HCT116 (cell line): ENCODE measurements at regions not wholly inside any gene's neighbourhood (a gene's known extent, or its start where the extent isn't known, plus 50 kb on each side); places are given as distances from the start of the nearest gene placed in this dataset.

Source experiments
- ATAC-seq: fragments of 200-7000 bp; cut with Tn5 transposase; 2 replicates; pipeline ENCODE4 v1.9.1; 2020; ENCODE audit warnings: mild to moderate bottlenecking, moderate library complexity
- BruUV-seq: library from RNA; stranded (reverse); fragments of 400-500 nt; replicated peaks from 2 replicates; lab custom pipeline; 2021; lab: Mats Ljungman, UMichigan
- CTCF ChIA-PET: fragments of 300-600 bp; sonication (Branson Sonifier 250); formaldehyde crosslinking; loops from one replicate; lab custom pipeline; 2021; ENCODE audit warnings: antibody characterized with exemption; lab: Charles Lee
- POLR2A ChIA-PET: fragments of 300-600, 350-600 bp; sonication (Branson Sonifier 250); formaldehyde crosslinking; loops from one replicate; lab custom pipeline; 2021; ENCODE audit warnings: antibody characterized with exemption; lab: Charles Lee
- RAD21 ChIA-PET, 2 experiments: fragments of 300-600 bp; sonication (Branson Sonifier 250); formaldehyde crosslinking; loops; one replicate each; lab custom pipeline; 2023; ENCODE audit warnings: low total read pairs in 2 of 2; ENCODE audit not compliant: uncharacterized antibody in 2 of 2, unreplicated experiment in 2 of 2, low non-redundant PET in 1 of 2; lab: Charles Lee
- DNase-seq: peaks from one replicate; pipeline ENCODE4 v3.0.0-alpha.2; 2010; ENCODE audit warnings: low read depth, low spot score
- H2AFZ ChIP-seq: fragments of 200-600 bp; shearing (Covaris generic), sonication (generic); 2 replicates; pipeline ENCODE4 v1.6.1; 2017; ENCODE audit warnings: low read depth, mixed run types, mixed read lengths, antibody characterized with exemption, low read length; ENCODE audit not compliant: poor library complexity, severe bottlenecking
- H3K27ac ChIP-seq: 2 replicates; pipeline ENCODE4 v1.5.1; 2012; ENCODE audit warnings: low read depth, low read length
- H3K27me3 ChIP-seq: fragments of 200-600 bp; sonication (generic); 2 replicates; pipeline ENCODE4 v1.6.1; 2016; ENCODE audit warnings: mixed run types, low read length, mixed read lengths; ENCODE audit not compliant: insufficient read depth
- H3K36me3 ChIP-seq, 2 experiments: fragments of 200-500 bp in 1 of 2; fragments of 200-600 bp in 1 of 2; sonication (Bioruptor generic) in 1 of 2; sonication (generic) in 1 of 2; 2 replicates each; pipeline versions ENCODE4 v1.5.1 to v1.6.1; 2014 to 2016; ENCODE audit warnings: low read length in 2 of 2, inconsistent platforms in 1 of 2, mixed read lengths in 1 of 2, mixed run types in 1 of 2; ENCODE audit not compliant: insufficient read depth in 2 of 2, control insufficient read depth in 1 of 2
- H3K4me1 ChIP-seq, 2 experiments: fragments of 200-600 bp in 1 of 2; sonication (generic) in 1 of 2; 2 replicates each; pipeline versions ENCODE4 v1.5.1 to v1.6.1; 2012 to 2017; ENCODE audit warnings: low read length in 2 of 2, inconsistent platforms in 1 of 2, mild to moderate bottlenecking in 1 of 2, mixed read lengths in 1 of 2, mixed run types in 1 of 2, moderate library complexity in 1 of 2; ENCODE audit not compliant: insufficient read depth in 2 of 2, control insufficient read depth in 1 of 2
- H3K4me2 ChIP-seq: fragments of 200-600 bp; sonication (generic); 2 replicates; pipeline ENCODE4 v1.6.1; 2017; ENCODE audit warnings: mixed run types, low read length, mixed read lengths
- H3K4me3 ChIP-seq, 2 experiments: fragments of 200-600 bp in 1 of 2; sonication (generic) in 1 of 2; replicated peaks in 1 of 2; 2 replicates each; pipeline ENCODE4 v1.5.1; 2011 to 2016; ENCODE audit warnings: low read length in 2 of 2, control low read depth in 1 of 2, low read depth in 1 of 2, mild to moderate bottlenecking in 1 of 2, mixed read lengths in 1 of 2, mixed run types in 1 of 2
- H3K79me2 ChIP-seq: fragments of 200-600 bp; sonication (generic); 2 replicates; pipeline ENCODE4 v1.6.1; 2017; ENCODE audit warnings: mild to moderate bottlenecking, mixed run types, low read length, moderate library complexity, mixed read lengths; ENCODE audit not compliant: insufficient read depth
- H3K9ac ChIP-seq: fragments of 200-600 bp; sonication (generic); 2 replicates; pipeline ENCODE4 v1.6.1; 2016; ENCODE audit warnings: low read length, mixed read lengths
- H3K9me2 ChIP-seq: fragments of 200-600 bp; sonication (generic), shearing (Covaris generic); 2 replicates; pipeline ENCODE4 v1.6.1; 2017; ENCODE audit warnings: mixed run types, mild to moderate bottlenecking, moderate library complexity; ENCODE audit not compliant: insufficient read depth
- H3K9me3 ChIP-seq, 2 experiments: fragments of 200-500 bp in 1 of 2; fragments of 200-600 bp in 1 of 2; sonication (Bioruptor generic) in 1 of 2; sonication (generic) in 1 of 2; 2 replicates each; pipeline ENCODE4 v1.6.1; 2014 to 2017; ENCODE audit warnings: low read length in 2 of 2, mixed read lengths in 2 of 2, inconsistent platforms in 1 of 2, low read depth in 1 of 2, mild to moderate bottlenecking in 1 of 2, mixed run types in 1 of 2, moderate library complexity in 1 of 2; ENCODE audit not compliant: control insufficient read depth in 1 of 2, insufficient read depth in 1 of 2
- H4K20me1 ChIP-seq: fragments of 200-600 bp; sonication (generic), shearing (Covaris generic); 2 replicates; pipeline ENCODE4 v1.6.1; 2017; ENCODE audit warnings: mixed run types, mild to moderate bottlenecking, moderate library complexity; ENCODE audit not compliant: insufficient read depth
- CBX3 ChIP-seq: IDR thresholded peaks from 2 replicates; pipeline ENCODE4 v1.6.1; 2012; ENCODE audit warnings: low read depth
- CEBPB ChIP-seq: IDR thresholded peaks from 2 replicates; pipeline ENCODE4 v1.6.1; 2012; ENCODE audit warnings: low read depth
- EGR1 ChIP-seq: IDR thresholded peaks from 2 replicates; pipeline ENCODE4 v1.6.1; 2012; ENCODE audit warnings: low read depth
- EZH2 ChIP-seq: fragments of 200-600 bp; sonication (generic); IDR thresholded peaks from 2 replicates; pipeline ENCODE4 v1.6.1; 2017; ENCODE audit warnings: antibody characterized with exemption, mixed run types
- EZH2phosphoT487 ChIP-seq: fragments of 200-600 bp; IDR thresholded peaks from 2 replicates; pipeline ENCODE4 v1.6.1; 2018; ENCODE audit warnings: antibody characterized with exemption, borderline replicate concordance
- FOSL1 ChIP-seq: IDR thresholded peaks from 2 replicates; pipeline ENCODE4 v1.6.1; 2012; ENCODE audit warnings: low read depth
- JUND ChIP-seq: IDR thresholded peaks from 2 replicates; pipeline ENCODE4 v1.6.1; 2012
- MAX ChIP-seq: IDR thresholded peaks from 2 replicates; pipeline ENCODE4 v1.6.1; 2012
- POLR2AphosphoS5 ChIP-seq: IDR thresholded peaks from 2 replicates; pipeline ENCODE4 v1.6.1; 2011; ENCODE audit warnings: mild to moderate bottlenecking, low read depth, low read length, moderate library complexity
- REST ChIP-seq: IDR thresholded peaks from 2 replicates; pipeline ENCODE4 v1.6.1; 2012; ENCODE audit warnings: low read depth
- SIN3A ChIP-seq: IDR thresholded peaks from 2 replicates; pipeline ENCODE4 v1.6.1; 2012; ENCODE audit warnings: low read depth
- SRF ChIP-seq: IDR thresholded peaks from 2 replicates; pipeline ENCODE4 v1.6.1; 2012; ENCODE audit warnings: low read depth
- TCF7L2 ChIP-seq: IDR thresholded peaks from 2 replicates; pipeline ENCODE4 v1.7.0; 2011; ENCODE audit warnings: borderline replicate concordance, inconsistent platforms; ENCODE audit not compliant: insufficient read depth, insufficient read length; ENCODE audit errors: extremely low read depth
- ZBTB33 ChIP-seq: IDR thresholded peaks from 2 replicates; pipeline ENCODE4 v1.6.1; 2011; ENCODE audit warnings: mild to moderate bottlenecking, low read length, moderate library complexity; ENCODE audit not compliant: insufficient replicate concordance; ENCODE audit errors: extremely low read depth
- ZNF274 ChIP-seq: fragments of 200-500 bp; sonication (Bioruptor generic); IDR thresholded peaks from 2 replicates; pipeline ENCODE4 v1.6.1; 2014; ENCODE audit warnings: mild to moderate bottlenecking, low read depth, low read length, inconsistent platforms
- intact Hi-C: fragments of 100-400 bp; cut with micrococcal nuclease; formaldehyde crosslinking; loops from 2 replicates; pipeline ENCODE4 v1.10.0; 2022

- ATAC-seq (peak; percentile 52; the same call in 1 of the 2 replicates), DNase-seq (peak; percentile 1)
- TF ChIP-seq FOSL1, result peak; percentile 53; the same call in 1 of the 2 replicates
- 0 out of 2 replicates have a peak, but pooled peaks have one; percentile 38 for TF ChIP-seq JUND
- no peak for TF ChIP-seq POLR2AphosphoS5
- intact Hi-C loops, result no loop called here
- Histone ChIP-seq H4K20me1 (no peaks in the 10 kb centered on the region), H2AFZ (peak overlapping the region; percentile 42), H3K4me1 (peaks cover 0 to 17% of the 10 kb centered on the region in 2 experiments; a peak in 2 of 4 replicates), H3K79me2 (no peaks in the 10 kb centered on the region), H3K36me3 (no peaks in the 10 kb centered on the region), H3K4me3 (no peak overlapping the region), H3K27me3 (no peaks in the 10 kb centered on the region), H3K9me3 (no peaks in the 10 kb centered on the region), H3K9ac (no peak overlapping the region), H3K9me2 (no peaks in the 10 kb centered on the region), H3K4me2 (peak overlapping the region; percentile 26), H3K27ac (no peak overlapping the region)
- ChIA-PET POLR2A (no interaction called here), RAD21 (no interaction called here), CTCF (no interaction called here)
- BruUV-seq, result no TSS peak
Measured at GRCh38 chr6:134787261-134787877, 162.5 kb downstream of the ALDH8A1 start.

- no peak overlapping the region for H3K4me3 ChIP-seq
- CTCF ChIA-PET, result no interaction called here
- no peak overlapping the region for H3K27ac ChIP-seq
- RAD21 ChIA-PET, result no interaction called here
- H3K9me3 ChIP-seq, result no peaks in the 10 kb centered on the region
- H3K27me3 ChIP-seq, result no peaks in the 10 kb centered on the region
- ATAC-seq (no peak), DNase-seq (no peak)
- H3K79me2 ChIP-seq, result no peaks in the 10 kb centered on the region
- peaks cover 0 to 17% of the 10 kb centered on the region in 2 experiments; a peak in 2 of 4 replicates for H3K4me1 ChIP-seq
- no peak overlapping the region for H3K9ac ChIP-seq
- no peaks in the 10 kb centered on the region for H3K9me2 ChIP-seq
- H4K20me1 ChIP-seq, result no peaks in the 10 kb centered on the region
- TF ChIP-seq ZBTB33 (no peak), POLR2AphosphoS5 (no peak), EGR1 (no peak), ZNF274 (no peak), CBX3 (no peak), REST (no peak), CEBPB (no peak), EZH2 (no peak), SRF (no peak), TCF7L2 (no peak), EZH2phosphoT487 (no peak), SIN3A (no peak), MAX (no peak)
- no peak overlapping the region for H3K4me2 ChIP-seq
- no TSS peak for BruUV-seq
- POLR2A ChIA-PET, result no interaction called here
- H3K36me3 ChIP-seq, result no peaks in the 10 kb centered on the region
- intact Hi-C loops, result no loop called here
- H2AFZ ChIP-seq, result no peak overlapping the region
Measured at GRCh38 chr6:134784336-134784735, 165.6 kb downstream of the ALDH8A1 start.
